HUES64 (cell line): ENCODE measurements at regions not wholly inside any gene's neighbourhood (a gene's known extent, or its start where the extent isn't known, plus 50 kb on each side); places are given as distances from the start of the nearest gene placed in this dataset.

Experiments
- H3K27ac ChIP-seq: 2 replicates; pipeline ENCODE4 v1.7.0; 2013; ENCODE audit warnings: low read depth, low read length, inconsistent platforms
- H3K27me3 ChIP-seq: 2 replicates; pipeline ENCODE4 v1.6.1; 2013; ENCODE audit warnings: mild to moderate bottlenecking, low read length; ENCODE audit not compliant: insufficient read depth
- H3K36me3 ChIP-seq: 2 replicates; pipeline ENCODE4 v1.6.1; 2013; ENCODE audit warnings: mild to moderate bottlenecking, low read length; ENCODE audit not compliant: insufficient read depth
- H3K4me1 ChIP-seq: 2 replicates; pipeline ENCODE4 v1.6.1; 2013; ENCODE audit warnings: mild to moderate bottlenecking, low read length, moderate library complexity; ENCODE audit not compliant: insufficient read depth
- H3K4me3 ChIP-seq: 2 replicates; pipeline ENCODE4 v1.5.1; 2013; ENCODE audit warnings: mild to moderate bottlenecking, low read length, moderate library complexity
- H3K9ac ChIP-seq: 2 replicates; pipeline ENCODE4 v1.6.1; 2013; ENCODE audit warnings: mild to moderate bottlenecking, low read depth, low read length
- H3K9me3 ChIP-seq: 2 replicates; pipeline ENCODE4 v1.6.1; 2013; ENCODE audit warnings: low read depth, low read length; ENCODE audit not compliant: insufficient read depth
- WGBS: fragments of 150-250, 120-280 bp; methylation state at CpG from one replicate; pipeline ENCODE4 v1.1.7; 2013; ENCODE audit warnings: missing lambda C conversion rate; 5-methylcytosine and 5-hydroxymethylcytosine counted together

DNA sequence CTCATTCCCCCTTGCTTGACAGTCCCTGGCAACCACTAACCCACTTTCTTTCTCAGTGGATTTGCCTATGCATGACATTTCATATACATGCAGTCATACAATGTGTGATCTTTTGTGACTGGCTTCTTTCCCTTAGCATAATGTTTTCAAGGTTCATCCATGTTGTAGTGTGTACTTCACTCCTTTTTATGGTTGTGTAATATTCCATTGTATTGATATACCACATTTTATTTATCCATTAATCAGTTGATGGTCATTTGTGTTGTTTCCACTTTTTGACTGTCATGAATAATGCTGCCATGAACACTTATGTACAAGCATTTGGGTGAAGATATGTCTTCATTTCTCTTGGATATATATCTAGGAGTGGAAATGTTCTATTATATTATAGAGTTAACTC is 127.7 kb upstream of the GRIK3 start:
- peaks cover 8% of the 10 kb centered on the region; the same call in 1 of the 2 replicates for H3K9me3 ChIP-seq
- no peaks in the 10 kb centered on the region for H3K4me1 ChIP-seq
- H3K27ac ChIP-seq, result no peak overlapping the region
- no peaks in the 10 kb centered on the region for H3K36me3 ChIP-seq
- H3K4me3 ChIP-seq, result no peak overlapping the region
- H3K9ac ChIP-seq, result no peak overlapping the region
- H3K27me3 ChIP-seq, result no peaks in the 10 kb centered on the region

DNA sequence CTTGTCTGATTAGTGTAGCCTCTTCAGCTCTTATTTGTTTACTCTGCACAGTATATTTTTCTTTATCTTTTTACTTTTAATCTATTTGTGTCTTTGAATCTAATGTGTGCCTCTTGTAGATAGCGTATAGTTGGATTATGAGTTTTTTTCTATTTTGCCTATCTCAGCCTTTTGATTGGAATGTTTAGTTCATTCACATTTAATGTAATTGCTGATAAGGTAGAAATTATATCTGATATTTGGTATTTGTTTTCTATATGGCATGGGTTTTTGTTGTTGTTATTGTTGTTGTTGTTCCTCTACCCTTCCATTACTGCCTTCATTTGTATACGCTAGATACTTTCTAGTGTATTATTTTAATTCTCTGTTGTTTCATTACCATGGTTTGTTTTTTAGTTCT is 131.7 kb upstream of the GRIK3 start:
- no peaks in the 10 kb centered on the region for H3K27me3 ChIP-seq
- no peaks in the 10 kb centered on the region for H3K4me1 ChIP-seq
- 86% methylated on average over 1 of the region's 2 CpGs for WGBS

DNA sequence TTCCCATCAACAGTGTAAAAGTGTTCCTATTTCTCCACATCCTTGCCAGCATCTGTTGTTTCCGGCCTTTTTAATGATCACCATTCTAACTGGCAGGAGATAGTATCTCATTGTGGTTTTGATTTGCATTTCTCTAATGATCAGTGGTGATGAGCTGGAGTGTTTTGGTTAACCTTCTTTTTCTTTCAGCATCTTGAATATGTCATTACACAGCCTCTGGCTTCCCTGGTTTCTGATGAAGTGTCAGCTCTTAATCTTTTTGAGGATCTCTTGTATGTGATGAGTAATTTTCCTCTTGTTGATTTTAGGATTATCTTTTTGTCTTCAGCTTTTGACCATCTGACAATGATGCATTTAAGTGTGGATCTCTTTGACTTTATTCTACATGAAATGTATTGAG is 133.2 kb upstream of the GRIK3 start:
- 100% methylated on average over 1 of the region's 1 CpG for WGBS
- H3K9ac ChIP-seq, result no peak overlapping the region
- H3K27ac ChIP-seq, result no peak overlapping the region
- H3K27me3 ChIP-seq, result no peaks in the 10 kb centered on the region
- H3K4me3 ChIP-seq, result no peak overlapping the region
- H3K36me3 ChIP-seq, result no peaks in the 10 kb centered on the region
- H3K9me3 ChIP-seq, result peaks cover 3% of the 10 kb centered on the region; the same call in 1 of the 2 replicates
- H3K4me1 ChIP-seq, result no peaks in the 10 kb centered on the region

More for the DNA sequence above, 131.7 kb upstream of the GRIK3 start:
- H3K9me3 ChIP-seq, result peaks cover 8% of the 10 kb centered on the region; the same call in 1 of the 2 replicates
- no peak overlapping the region for H3K27ac ChIP-seq
- H3K9ac ChIP-seq, result no peak overlapping the region
- no peak overlapping the region for H3K4me3 ChIP-seq
- no peaks in the 10 kb centered on the region for H3K36me3 ChIP-seq

DNA sequence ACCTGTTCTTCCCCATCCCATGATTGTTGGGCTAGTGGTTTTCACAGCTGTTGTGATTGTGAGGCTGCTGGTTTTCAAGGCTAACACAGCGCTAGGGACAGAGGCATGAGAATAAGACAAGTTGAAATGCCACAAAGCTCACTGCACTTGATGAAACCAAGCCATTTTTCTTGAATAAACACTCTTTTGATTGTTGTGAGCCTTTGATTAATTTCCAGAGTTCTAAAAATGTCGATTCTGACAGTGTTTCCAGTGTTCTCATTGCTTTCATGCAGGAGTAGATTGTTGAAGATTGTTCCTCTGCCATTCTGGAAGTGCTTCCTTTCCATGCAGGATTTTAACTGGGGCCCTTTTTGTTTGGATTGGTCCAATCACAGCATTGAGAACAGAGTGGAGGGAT is 134.9 kb upstream of the GRIK3 start:
- Histone ChIP-seq H3K27me3 (no peaks in the 10 kb centered on the region), H3K9me3 (0 out of 2 replicates have a peak, but pooled peaks cover 3% of the 10 kb centered on the region), H3K36me3 (no peaks in the 10 kb centered on the region), H3K27ac (no peak overlapping the region), H3K4me1 (no peaks in the 10 kb centered on the region), H3K4me3 (no peak overlapping the region), H3K9ac (no peak overlapping the region)
- WGBS, result 94% methylated on average over 2 of the region's 2 CpGs

DNA sequence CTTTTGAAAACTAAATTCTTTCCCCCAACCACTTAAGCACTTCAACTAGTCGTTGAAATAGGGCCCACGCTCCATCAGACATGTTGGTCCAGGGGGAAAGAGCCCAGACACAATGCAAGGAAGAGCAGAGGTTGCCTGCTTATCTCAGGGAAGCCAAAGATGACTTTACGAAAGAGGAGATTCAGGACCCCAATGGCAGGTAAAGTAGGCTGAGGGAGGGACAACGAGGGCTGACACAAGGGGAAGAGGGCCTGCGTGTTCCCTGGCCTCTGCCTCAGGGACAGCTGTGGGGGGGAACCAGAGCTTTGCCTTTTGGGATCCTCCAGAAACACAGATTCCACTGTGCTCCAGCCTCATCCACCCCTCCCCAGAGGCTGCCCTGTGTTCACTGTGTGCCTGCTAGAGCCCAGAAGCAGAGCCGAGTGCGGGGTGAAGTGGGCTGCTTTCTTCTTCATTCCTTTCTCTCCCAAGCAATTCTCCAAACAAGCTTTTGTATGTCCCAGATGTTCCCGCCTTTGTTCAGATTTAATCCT is 135.5 kb upstream of the GRIK3 start:
- 0 out of 2 replicates have a peak, but pooled peaks cover 5% of the 10 kb centered on the region for H3K4me1 ChIP-seq
- no peak overlapping the region for H3K4me3 ChIP-seq
- H3K27me3 ChIP-seq, result no peaks in the 10 kb centered on the region
- 94% methylated on average over 8 of the region's 8 CpGs for WGBS
- no peak overlapping the region for H3K9ac ChIP-seq
- H3K9me3 ChIP-seq, result no peaks in the 10 kb centered on the region
- no peak overlapping the region for H3K27ac ChIP-seq
- H3K36me3 ChIP-seq, result no peaks in the 10 kb centered on the region

DNA sequence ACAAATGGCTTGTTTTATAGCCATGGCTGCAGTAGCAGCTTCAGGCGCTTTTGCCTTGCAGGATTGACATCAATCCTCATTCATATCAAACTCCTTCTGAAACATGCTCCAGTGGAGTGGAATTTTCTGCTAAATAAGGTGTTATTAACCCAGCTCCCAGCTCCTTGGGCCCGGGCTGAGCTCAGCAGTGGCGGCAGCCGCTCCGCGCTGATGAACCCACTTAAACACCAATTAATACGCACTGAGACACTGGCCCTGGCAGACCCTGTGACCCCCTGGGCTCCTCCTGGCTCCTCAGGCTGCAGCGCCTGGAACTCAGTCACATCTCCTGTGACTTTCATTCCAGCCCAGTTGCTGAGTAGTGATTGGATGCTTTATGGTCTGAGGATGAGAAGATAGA is 137.4 kb upstream of the GRIK3 start:
- Histone ChIP-seq H3K9ac (no peak overlapping the region), H3K27me3 (no peaks in the 10 kb centered on the region), H3K4me3 (no peak overlapping the region), H3K4me1 (0 out of 2 replicates have a peak, but pooled peaks cover 5% of the 10 kb centered on the region), H3K27ac (no peak overlapping the region), H3K36me3 (no peaks in the 10 kb centered on the region), H3K9me3 (no peaks in the 10 kb centered on the region)
- 96% methylated on average over 8 of the region's 8 CpGs for WGBS

DNA sequence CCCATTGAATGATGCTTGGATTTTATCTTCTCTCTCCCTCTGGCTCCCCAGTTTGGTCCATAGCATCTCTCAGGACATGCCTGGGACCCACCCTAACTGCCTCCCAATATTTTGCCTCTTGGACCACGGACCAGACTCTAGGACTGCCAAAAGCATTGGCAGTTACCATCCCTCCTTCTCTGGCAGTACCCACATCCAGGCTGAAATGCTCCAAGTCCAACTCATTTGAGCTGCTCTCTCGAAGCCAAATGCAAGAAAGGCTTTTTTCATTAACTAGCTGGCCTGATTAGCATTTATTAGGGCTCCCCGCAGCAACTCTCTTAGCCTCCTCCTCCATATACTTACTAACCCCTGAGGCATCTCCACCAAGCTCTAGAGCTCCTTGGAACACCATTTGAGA is 140.0 kb upstream of the GRIK3 start:
- Histone ChIP-seq H3K4me3 (no peak overlapping the region), H3K36me3 (no peaks in the 10 kb centered on the region), H3K9ac (no peak overlapping the region), H3K4me1 (0 out of 2 replicates have a peak, but pooled peaks cover 5% of the 10 kb centered on the region), H3K27ac (no peak overlapping the region), H3K27me3 (no peaks in the 10 kb centered on the region), H3K9me3 (no peaks in the 10 kb centered on the region)
- 76% methylated on average over 3 of the region's 3 CpGs for WGBS

DNA sequence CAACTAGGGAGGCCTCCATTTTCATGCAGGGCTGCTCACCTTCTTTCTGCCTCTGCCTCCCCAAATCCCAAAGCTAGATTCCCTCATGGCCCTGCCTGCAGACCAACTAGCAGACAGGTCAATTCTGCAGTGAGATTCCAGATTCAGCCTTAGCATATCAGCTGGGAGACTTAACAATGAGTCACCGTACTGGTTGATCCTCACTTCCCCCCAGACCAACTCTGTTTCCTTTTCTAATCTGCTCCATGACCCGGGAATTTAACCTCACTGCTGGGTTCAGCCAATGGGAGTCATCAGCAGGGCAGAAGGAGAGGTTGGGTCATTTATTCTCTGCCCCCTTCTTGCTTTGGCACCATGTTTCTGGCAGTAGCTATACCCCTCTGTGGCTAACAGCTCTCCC is 140.6 kb upstream of the GRIK3 start:
- H3K27me3 ChIP-seq, result no peaks in the 10 kb centered on the region
- H3K9ac ChIP-seq, result no peak overlapping the region
- no peaks in the 10 kb centered on the region for H3K9me3 ChIP-seq
- H3K4me1 ChIP-seq, result 0 out of 2 replicates have a peak, but pooled peaks cover 5% of the 10 kb centered on the region
- WGBS, result 48% methylated on average over 2 of the region's 2 CpGs
- H3K4me3 ChIP-seq, result no peak overlapping the region
- no peaks in the 10 kb centered on the region for H3K36me3 ChIP-seq
- H3K27ac ChIP-seq, result no peak overlapping the region

DNA sequence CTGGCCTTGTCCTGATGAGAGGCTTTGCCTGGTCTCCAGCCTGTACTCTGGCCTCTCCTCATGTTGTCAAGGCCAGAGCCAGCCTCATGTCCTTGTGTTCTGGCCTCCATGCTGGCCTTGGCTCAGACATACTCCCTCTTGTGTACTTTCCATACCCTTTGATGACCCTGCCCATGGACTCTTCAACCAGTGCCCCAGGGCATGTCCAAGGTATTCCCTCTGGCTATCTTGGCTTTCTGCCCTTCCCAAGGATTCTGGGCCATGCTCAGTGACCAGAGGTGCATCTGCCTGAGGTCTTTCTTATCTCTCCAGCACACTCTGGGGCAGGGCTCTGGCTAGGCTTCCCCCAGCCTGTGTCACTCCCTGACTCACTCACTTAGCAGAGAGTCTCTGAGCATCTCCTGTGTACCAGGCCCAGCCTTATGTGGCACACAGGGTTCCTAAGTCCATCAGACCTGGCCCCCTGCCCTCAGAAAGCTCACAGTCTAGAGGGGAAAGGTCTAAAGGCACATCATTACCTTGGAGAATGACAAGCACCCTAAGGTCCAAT is 141.4 kb upstream of the GRIK3 start:
- H3K4me1 ChIP-seq, result 0 out of 2 replicates have a peak, but pooled peaks cover 5% of the 10 kb centered on the region
- H3K9ac ChIP-seq, result no peak overlapping the region
- H3K4me3 ChIP-seq, result no peak overlapping the region
- H3K36me3 ChIP-seq, result no peaks in the 10 kb centered on the region
- no peaks in the 10 kb centered on the region for H3K27me3 ChIP-seq
- H3K27ac ChIP-seq, result no peak overlapping the region
- H3K9me3 ChIP-seq, result no peaks in the 10 kb centered on the region

DNA sequence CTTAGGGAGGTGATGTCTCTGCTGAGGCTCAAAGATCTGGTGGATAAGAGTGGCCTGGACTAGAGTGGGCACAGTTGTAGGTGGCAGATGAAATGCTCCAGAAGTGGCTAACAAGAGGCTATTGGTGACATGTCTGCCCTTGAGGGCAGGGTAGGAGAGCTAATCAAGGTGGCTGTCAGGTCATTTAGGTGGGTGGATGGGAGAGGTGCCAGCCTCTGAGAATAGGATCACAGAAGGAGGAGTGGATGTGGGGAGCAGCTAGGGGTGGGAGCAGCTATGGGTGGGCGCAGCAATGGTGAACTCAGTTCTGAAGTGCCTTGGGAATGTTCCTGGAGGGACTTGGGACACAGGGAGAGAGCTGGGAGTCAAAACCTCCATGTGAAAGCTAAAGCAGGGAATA is 142.0 kb upstream of the GRIK3 start:
- Histone ChIP-seq H3K36me3 (no peaks in the 10 kb centered on the region), H3K27ac (no peak overlapping the region), H3K27me3 (no peaks in the 10 kb centered on the region), H3K9me3 (no peaks in the 10 kb centered on the region), H3K4me1 (0 out of 2 replicates have a peak, but pooled peaks cover 5% of the 10 kb centered on the region), H3K9ac (no peak overlapping the region), H3K4me3 (no peak overlapping the region)
- WGBS, result 89% methylated on average over 1 of the region's 1 CpG

DNA sequence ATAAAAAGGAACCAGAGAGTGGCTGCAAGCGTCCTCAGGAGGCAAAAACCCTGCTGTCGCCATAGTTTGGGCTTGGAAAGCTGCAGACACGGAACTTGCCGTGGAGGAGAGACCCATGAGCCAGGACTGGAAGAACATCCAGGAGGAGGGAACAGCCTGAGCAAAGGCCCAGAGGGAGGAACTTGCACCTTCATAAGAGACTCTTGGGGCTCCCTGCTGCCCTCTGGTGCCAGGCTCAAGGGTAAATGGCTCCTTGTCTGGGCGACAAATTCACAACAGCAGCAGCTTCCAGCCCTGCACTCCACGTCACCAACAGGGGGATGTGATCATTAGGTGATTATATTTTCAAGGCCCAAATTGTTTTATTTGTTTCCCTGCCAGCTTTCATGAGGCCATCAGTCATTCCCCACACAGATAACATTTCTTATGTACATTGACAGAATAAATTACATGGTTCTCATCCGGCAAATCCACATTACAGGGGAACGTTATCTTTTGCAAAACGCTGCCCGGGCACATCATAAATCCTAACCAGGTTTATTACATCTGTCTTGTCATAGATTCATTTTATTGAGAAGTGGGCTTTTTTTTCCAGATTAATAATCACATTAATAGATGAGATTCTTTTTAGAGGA is 143.0 kb upstream of the GRIK3 start:
- no peaks in the 10 kb centered on the region for H3K27me3 ChIP-seq
- 0 out of 2 replicates have a peak, but pooled peaks cover 5% of the 10 kb centered on the region for H3K4me1 ChIP-seq
- no peaks in the 10 kb centered on the region for H3K36me3 ChIP-seq
- H3K4me3 ChIP-seq, result no peak overlapping the region
- H3K9me3 ChIP-seq, result no peaks in the 10 kb centered on the region
- H3K9ac ChIP-seq, result no peak overlapping the region
- WGBS, result 85% methylated on average over 10 of the region's 10 CpGs
- H3K27ac ChIP-seq, result no peak overlapping the region
